Activated naive CD8-positive, alpha-beta T cell treated with anti-CD3 and anti-CD28 coated beads for 36 hours (primary cell): ENCODE measurements at regions not wholly inside any gene's neighbourhood (a gene's known extent, or its start where the extent isn't known, plus 50 kb on each side); places are given as distances from the start of the nearest gene placed in this dataset.
"Not testable (repeated sequence)": the region's sequence is repeated elsewhere in the genome, so short reads cannot be mapped to it uniquely, and the experiment has no call there.

Experiments used
- DNase-seq: peaks from one replicate; pipeline ENCODE4 v3.0.0; 2021
- H3K27ac Mint-ChIP-seq: one replicate; pipeline ENCODE4 v1.8.0; 2022; ENCODE audit warnings: mild to moderate bottlenecking, moderate library complexity, mixed read lengths
- H3K27me3 Mint-ChIP-seq: one replicate; pipeline ENCODE4 v1.8.0; 2022; ENCODE audit warnings: mild to moderate bottlenecking, mixed read lengths
- H3K36me3 Mint-ChIP-seq: one replicate; pipeline ENCODE4 v1.8.0; 2021; ENCODE audit warnings: mild to moderate bottlenecking, mixed read lengths
- H3K4me1 Mint-ChIP-seq: one replicate; pipeline ENCODE4 v1.8.0; 2021; ENCODE audit warnings: mixed read lengths
- H3K4me3 Mint-ChIP-seq: one replicate; pipeline ENCODE4 v1.8.0; 2022; ENCODE audit warnings: mild to moderate bottlenecking, moderate library complexity, mixed read lengths
- H3K9me3 Mint-ChIP-seq: one replicate; pipeline ENCODE4 v1.8.0; 2022; ENCODE audit warnings: mixed read lengths

GRCh38 chr3:25906132-25906906 lies 116.4 kb downstream of the OXSM start:
- Mint-ChIP-seq H3K27ac (no peak overlapping the region), H3K4me1 (peaks cover 3% of the 10 kb centered on the region), H3K9me3 (no peaks in the 10 kb centered on the region), H3K27me3 (no peaks in the 10 kb centered on the region), H3K36me3 (no peaks in the 10 kb centered on the region), H3K4me3 (no peak overlapping the region)
- no peak for DNase-seq

GRCh38 chr3:25907081-25907480 lies 117.2 kb downstream of the OXSM start:
- Mint-ChIP-seq H3K36me3 (no peaks in the 10 kb centered on the region), H3K27ac (no peak overlapping the region), H3K27me3 (no peaks in the 10 kb centered on the region), H3K4me1 (no peaks in the 10 kb centered on the region), H3K4me3 (no peak overlapping the region), H3K9me3 (no peaks in the 10 kb centered on the region)
- no peak for DNase-seq

- Mint-ChIP-seq H3K4me1 (no peaks in the 10 kb centered on the region), H3K4me3 (no peak overlapping the region), H3K9me3 (no peaks in the 10 kb centered on the region), H3K27ac (no peak overlapping the region), H3K27me3 (no peaks in the 10 kb centered on the region), H3K36me3 (no peaks in the 10 kb centered on the region)
- DNase-seq: no peak
Observed at GRCh38 chr3:25910105-25910504, 120.2 kb downstream of the OXSM start.

GRCh38 chr3:25910997-25911396 lies 121.1 kb downstream of the OXSM start:
- Mint-ChIP-seq H3K4me1 (no peaks in the 10 kb centered on the region), H3K9me3 (no peaks in the 10 kb centered on the region), H3K36me3 (no peaks in the 10 kb centered on the region), H3K27ac (no peak overlapping the region), H3K4me3 (no peak overlapping the region), H3K27me3 (no peaks in the 10 kb centered on the region)
- peak; percentile 23 for DNase-seq

GRCh38 chr3:25911525-25912295 lies 121.8 kb downstream of the OXSM start:
- H3K4me3 Mint-ChIP-seq: no peak overlapping the region
- H3K27ac Mint-ChIP-seq: no peak overlapping the region
- DNase-seq: no peak
- no peaks in the 10 kb centered on the region for H3K4me1 Mint-ChIP-seq
- H3K9me3 Mint-ChIP-seq: no peaks in the 10 kb centered on the region
- H3K36me3 Mint-ChIP-seq: no peaks in the 10 kb centered on the region
- no peaks in the 10 kb centered on the region for H3K27me3 Mint-ChIP-seq

- H3K9me3 Mint-ChIP-seq: peaks cover 2% of the 10 kb centered on the region
- no peak for DNase-seq
- H3K27me3 Mint-ChIP-seq: peaks cover 10% of the 10 kb centered on the region
- H3K36me3 Mint-ChIP-seq: no peaks in the 10 kb centered on the region
- no peak overlapping the region for H3K4me3 Mint-ChIP-seq
- H3K27ac Mint-ChIP-seq: no peak overlapping the region
- H3K4me1 Mint-ChIP-seq: no peaks in the 10 kb centered on the region
Observed at GRCh38 chr3:25913179-25913578, 123.3 kb downstream of the OXSM start.

GRCh38 chr3:25915673-25916072 lies 125.8 kb downstream of the OXSM start:
- no peak overlapping the region for H3K4me3 Mint-ChIP-seq
- no peak overlapping the region for H3K27ac Mint-ChIP-seq
- H3K4me1 Mint-ChIP-seq: no peaks in the 10 kb centered on the region
- H3K27me3 Mint-ChIP-seq: peaks cover 25% of the 10 kb centered on the region
- H3K36me3 Mint-ChIP-seq: no peaks in the 10 kb centered on the region
- no peak for DNase-seq
- H3K9me3 Mint-ChIP-seq: peaks cover 2% of the 10 kb centered on the region

- no peak overlapping the region for H3K27ac Mint-ChIP-seq
- no peak overlapping the region for H3K4me3 Mint-ChIP-seq
- peaks cover 2% of the 10 kb centered on the region for H3K9me3 Mint-ChIP-seq
- no peaks in the 10 kb centered on the region for H3K36me3 Mint-ChIP-seq
- no peak for DNase-seq
- H3K4me1 Mint-ChIP-seq: no peaks in the 10 kb centered on the region
- H3K27me3 Mint-ChIP-seq: peaks cover 27% of the 10 kb centered on the region
Observed at GRCh38 chr3:25916321-25916720, 126.4 kb downstream of the OXSM start.

GRCh38 chr3:25931967-25932366 lies 142.1 kb downstream of the OXSM start:
- not testable (repeated sequence) for H3K27ac Mint-ChIP-seq, H3K36me3 Mint-ChIP-seq, H3K4me1 Mint-ChIP-seq, H3K27me3 Mint-ChIP-seq, H3K4me3 Mint-ChIP-seq, DNase-seq
- H3K9me3 Mint-ChIP-seq: peaks cover 15% of the 10 kb centered on the region

- no peaks in the 10 kb centered on the region for H3K36me3 Mint-ChIP-seq
- peaks cover 6% of the 10 kb centered on the region for H3K9me3 Mint-ChIP-seq
- no peak overlapping the region for H3K4me3 Mint-ChIP-seq
- H3K4me1 Mint-ChIP-seq: no peaks in the 10 kb centered on the region
- H3K27me3 Mint-ChIP-seq: peaks cover 10% of the 10 kb centered on the region
- no peak for DNase-seq
- no peak overlapping the region for H3K27ac Mint-ChIP-seq
Observed at GRCh38 chr3:25938566-25939325, 148.9 kb downstream of the OXSM start.

GRCh38 chr3:25940935-25941334 lies 151.0 kb downstream of the OXSM start:
- H3K9me3 Mint-ChIP-seq: no peaks in the 10 kb centered on the region
- H3K4me1 Mint-ChIP-seq: no peaks in the 10 kb centered on the region
- no peak for DNase-seq
- no peaks in the 10 kb centered on the region for H3K36me3 Mint-ChIP-seq
- H3K27me3 Mint-ChIP-seq: peaks cover 12% of the 10 kb centered on the region
- H3K27ac Mint-ChIP-seq: no peak overlapping the region
- H3K4me3 Mint-ChIP-seq: no peak overlapping the region

GRCh38 chr3:25944329-25944728 lies 154.4 kb downstream of the OXSM start:
- Mint-ChIP-seq H3K4me1 (no peaks in the 10 kb centered on the region), H3K9me3 (no peaks in the 10 kb centered on the region), H3K27ac (no peak overlapping the region), H3K27me3 (peaks cover 12% of the 10 kb centered on the region), H3K36me3 (no peaks in the 10 kb centered on the region), H3K4me3 (no peak overlapping the region)
- DNase-seq: no peak

GRCh38 chr3:25945366-25945765 lies 155.5 kb downstream of the OXSM start:
- no peak overlapping the region for H3K27ac Mint-ChIP-seq
- no peaks in the 10 kb centered on the region for H3K36me3 Mint-ChIP-seq
- no peaks in the 10 kb centered on the region for H3K9me3 Mint-ChIP-seq
- H3K4me1 Mint-ChIP-seq: no peaks in the 10 kb centered on the region
- no peak overlapping the region for H3K4me3 Mint-ChIP-seq
- DNase-seq: no peak
- H3K27me3 Mint-ChIP-seq: peaks cover 12% of the 10 kb centered on the region

- Mint-ChIP-seq H3K4me3 (no peak overlapping the region), H3K36me3 (no peaks in the 10 kb centered on the region), H3K27ac (no peak overlapping the region), H3K4me1 (no peaks in the 10 kb centered on the region), H3K27me3 (peaks cover 12% of the 10 kb centered on the region), H3K9me3 (no peaks in the 10 kb centered on the region)
- DNase-seq: no peak
Observed at GRCh38 chr3:25945836-25946235, 155.9 kb downstream of the OXSM start.

GRCh38 chr3:25952133-25952532 lies 162.2 kb downstream of the OXSM start:
- Mint-ChIP-seq H3K27me3 (no peaks in the 10 kb centered on the region), H3K4me1 (no peaks in the 10 kb centered on the region)

More at GRCh38 chr3:25952133-25952532, 162.2 kb downstream of the OXSM start:
- no peak for DNase-seq
- no peak overlapping the region for H3K4me3 Mint-ChIP-seq
- H3K9me3 Mint-ChIP-seq: no peaks in the 10 kb centered on the region
- H3K27ac Mint-ChIP-seq: no peak overlapping the region
- no peaks in the 10 kb centered on the region for H3K36me3 Mint-ChIP-seq
